Activated naive CD8-positive, alpha-beta T cell treated with anti-CD3 and anti-CD28 coated beads, Interleukin-2, amount 50 U/mL, for 24 hours (primary cell): ENCODE measurements at regions not wholly inside any gene's neighbourhood (a gene's known extent, or its start where the extent isn't known, plus 50 kb on each side); places are given as distances from the start of the nearest gene placed in this dataset.
A peak's percentile ranks its signal among the peaks of the same experiment; 100 is the strongest.

Experiments
- ATAC-seq: fragments of 150-1000 bp; cut with Tn5 transposase; one replicate; pipeline ENCODE4 v1.10.0; 2021
- DNase-seq: peaks from one replicate; pipeline ENCODE4 v3.0.0; 2021
- H3K27ac Mint-ChIP-seq: one replicate; pipeline ENCODE4 v1.8.0; 2021; ENCODE audit warnings: mild to moderate bottlenecking, mixed read lengths
- H3K27me3 Mint-ChIP-seq: one replicate; pipeline ENCODE4 v1.8.0; 2021; ENCODE audit warnings: mixed read lengths
- H3K36me3 Mint-ChIP-seq: one replicate; pipeline ENCODE4 v1.8.0; 2021; ENCODE audit warnings: low read depth, mixed read lengths
- H3K4me1 Mint-ChIP-seq: one replicate; pipeline ENCODE4 v1.8.0; 2021; ENCODE audit warnings: mixed read lengths
- H3K4me3 Mint-ChIP-seq: one replicate; pipeline ENCODE4 v1.8.0; 2021; ENCODE audit warnings: mild to moderate bottlenecking, moderate library complexity, mixed read lengths
- H3K9me3 Mint-ChIP-seq: one replicate; pipeline ENCODE4 v1.8.0; 2021; ENCODE audit warnings: mixed read lengths

DNA sequence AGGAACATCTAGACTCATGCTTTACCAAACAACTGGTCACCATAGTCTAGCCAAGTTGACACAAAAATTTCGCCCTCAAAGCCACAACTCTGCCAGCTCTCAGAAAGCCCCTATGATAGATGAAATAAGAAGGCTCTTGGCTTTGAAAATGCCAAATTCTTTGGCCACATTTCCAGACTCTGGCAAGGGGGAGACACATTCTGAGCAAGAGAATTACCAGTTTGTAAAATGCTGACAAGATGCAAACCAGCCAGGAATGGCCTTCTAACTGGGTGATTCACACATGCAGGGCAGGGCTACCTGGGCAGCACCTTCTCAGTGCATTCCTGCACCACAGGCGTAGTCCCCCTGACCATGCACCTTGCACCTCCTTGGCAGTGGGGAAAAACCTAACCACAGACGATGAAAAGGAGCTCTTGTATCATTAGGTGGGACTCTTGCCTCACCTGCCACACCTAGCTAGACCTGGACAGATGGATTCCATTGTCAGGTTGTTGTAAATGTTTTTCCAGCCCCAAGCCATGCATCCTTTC, 77.4 kb upstream of the CPEB2 start:
- Mint-ChIP-seq H3K9me3 (no peaks in the 10 kb centered on the region), H3K36me3 (no peaks in the 10 kb centered on the region), H3K4me3 (no peak overlapping the region), H3K4me1 (no peaks in the 10 kb centered on the region), H3K27me3 (no peaks in the 10 kb centered on the region), H3K27ac (no peak overlapping the region)
- ATAC-seq (peak; percentile 5), DNase-seq (no peak)

DNA sequence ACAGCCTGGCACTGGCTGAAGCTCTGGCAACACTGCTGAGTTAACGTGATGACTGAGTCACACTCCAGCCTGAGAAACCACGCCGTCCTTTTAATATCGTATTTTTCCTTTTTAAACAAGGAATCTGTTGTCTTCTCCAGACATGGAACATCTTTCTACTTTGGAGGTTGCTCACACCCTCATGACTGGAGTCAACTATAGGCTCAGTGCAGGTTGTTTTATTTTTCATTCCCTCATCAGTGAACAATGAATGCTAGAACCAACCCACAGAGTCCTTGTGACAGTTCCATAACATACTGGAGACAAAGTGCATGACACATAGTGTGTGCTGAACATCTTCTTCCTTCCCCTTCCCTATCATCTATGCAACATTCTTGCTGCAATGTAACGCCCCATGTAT, 76.8 kb upstream of the CPEB2 start:
- Mint-ChIP-seq H3K9me3 (no peaks in the 10 kb centered on the region), H3K36me3 (no peaks in the 10 kb centered on the region), H3K4me3 (no peak overlapping the region), H3K4me1 (no peaks in the 10 kb centered on the region), H3K27ac (no peak overlapping the region), H3K27me3 (no peaks in the 10 kb centered on the region)
- ATAC-seq (no peak), DNase-seq (no peak)

DNA sequence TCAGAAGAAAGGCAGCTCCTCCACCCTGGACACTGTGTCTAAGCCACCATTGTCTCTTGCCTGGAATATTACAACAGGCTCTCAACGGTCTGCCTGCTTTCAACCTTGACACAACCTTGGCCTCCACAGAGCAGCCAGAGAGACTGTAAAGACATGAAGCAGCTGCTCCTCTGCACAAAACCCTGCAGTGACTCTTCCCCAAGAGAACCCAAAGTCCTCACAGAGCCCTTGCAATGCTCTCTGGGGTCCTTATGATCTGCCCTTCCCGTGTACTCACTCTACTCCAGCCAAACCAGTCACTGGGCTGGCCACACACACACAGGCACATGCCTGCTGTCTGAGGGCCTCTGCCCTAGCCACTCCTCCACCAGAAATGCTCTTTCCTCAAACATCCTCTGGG, 75.9 kb upstream of the CPEB2 start:
- ATAC-seq: no peak
- peaks cover 5% of the 10 kb centered on the region for H3K27me3 Mint-ChIP-seq

DNA sequence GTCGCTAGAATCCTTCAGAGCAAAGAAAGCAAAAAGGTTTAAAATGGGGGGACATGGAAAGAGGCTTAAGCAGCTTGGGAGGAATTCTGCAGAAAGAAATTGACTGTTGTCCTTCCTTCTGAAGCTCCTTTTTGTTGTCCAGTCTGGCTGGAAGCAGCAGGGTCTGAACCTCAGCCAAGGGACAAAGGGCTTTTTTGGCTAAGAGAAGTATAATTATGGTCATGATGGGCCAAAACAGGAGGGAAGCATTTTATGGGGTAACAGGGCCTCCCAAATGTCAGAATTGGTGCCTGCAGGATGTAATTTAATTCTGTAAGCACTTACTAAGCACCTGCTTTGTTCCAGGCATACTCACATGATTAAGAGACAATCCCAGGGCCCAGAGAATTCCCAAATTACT, 74.2 kb upstream of the CPEB2 start:
- ATAC-seq: no peak
- Mint-ChIP-seq H3K27me3 (peaks cover 16% of the 10 kb centered on the region), H3K36me3 (no peaks in the 10 kb centered on the region), H3K4me3 (no peak overlapping the region), H3K27ac (no peak overlapping the region), H3K9me3 (no peaks in the 10 kb centered on the region), H3K4me1 (no peaks in the 10 kb centered on the region)
- no peak for DNase-seq

More for the DNA sequence above, 75.9 kb upstream of the CPEB2 start:
- Mint-ChIP-seq H3K4me3 (no peak overlapping the region), H3K4me1 (no peaks in the 10 kb centered on the region), H3K27ac (no peak overlapping the region), H3K36me3 (no peaks in the 10 kb centered on the region), H3K9me3 (no peaks in the 10 kb centered on the region)
- no peak for DNase-seq

DNA sequence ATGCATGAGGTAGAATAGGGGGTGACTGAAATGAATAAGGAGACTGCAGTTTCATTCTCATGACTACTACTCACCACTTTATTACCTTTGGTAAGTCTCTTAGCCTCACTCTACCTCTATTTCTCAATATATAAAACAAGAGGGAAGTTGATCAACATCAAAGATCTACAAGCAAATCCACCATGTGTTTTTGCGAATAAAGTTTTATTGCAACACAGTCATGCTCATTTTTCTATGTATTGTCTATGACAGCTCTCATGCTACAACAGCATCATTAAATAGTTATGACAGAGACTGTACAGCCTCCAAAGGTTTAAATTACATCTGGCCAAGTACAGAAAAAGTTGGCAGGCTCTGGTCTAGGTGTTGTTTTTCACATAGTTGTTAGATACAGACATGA, 72.6 kb upstream of the CPEB2 start:
- Mint-ChIP-seq H3K27me3 (peaks cover 17% of the 10 kb centered on the region), H3K36me3 (no peaks in the 10 kb centered on the region), H3K4me1 (no peaks in the 10 kb centered on the region), H3K4me3 (no peak overlapping the region), H3K27ac (no peak overlapping the region), H3K9me3 (no peaks in the 10 kb centered on the region)
- DNase-seq (no peak), ATAC-seq (no peak)

DNA sequence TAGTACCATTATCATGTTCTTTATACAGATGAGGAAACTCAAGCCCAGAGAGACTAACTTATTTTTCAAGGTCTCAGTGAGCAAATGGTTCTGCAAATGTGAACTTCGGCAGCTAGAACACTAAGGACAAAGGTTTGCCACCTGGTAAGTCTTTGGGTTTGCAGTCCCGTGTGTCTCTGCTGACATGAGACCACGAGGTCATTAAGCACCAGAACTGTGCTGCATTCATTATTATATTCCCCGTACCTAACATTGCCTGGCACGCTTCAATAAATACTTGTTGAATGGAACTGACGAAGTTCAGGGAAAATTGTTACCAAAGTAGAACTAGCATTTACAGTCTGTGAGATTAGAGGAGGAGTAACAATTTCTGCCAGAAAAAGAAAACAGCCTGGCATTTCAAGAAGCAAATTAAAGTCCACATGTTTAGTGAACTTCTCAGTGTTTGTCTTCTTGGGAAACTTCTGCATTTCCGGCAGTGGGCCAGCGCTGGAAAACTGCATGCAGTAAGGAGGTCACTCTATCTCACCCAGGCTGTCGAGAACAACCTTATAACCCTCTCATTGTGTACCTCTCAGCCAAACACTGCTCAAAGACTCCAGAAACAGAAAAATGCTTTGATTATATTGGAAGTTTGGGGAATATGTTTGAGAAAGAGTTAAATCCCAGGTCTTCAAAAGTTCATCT, 67.4 kb upstream of the CPEB2 start:
- Mint-ChIP-seq H3K4me1 (no peaks in the 10 kb centered on the region), H3K27me3 (peaks cover 35% of the 10 kb centered on the region), H3K36me3 (no peaks in the 10 kb centered on the region), H3K27ac (no peak overlapping the region), H3K9me3 (peaks cover 2% of the 10 kb centered on the region), H3K4me3 (no peak overlapping the region)
- DNase-seq (no peak), ATAC-seq (no peak)

DNA sequence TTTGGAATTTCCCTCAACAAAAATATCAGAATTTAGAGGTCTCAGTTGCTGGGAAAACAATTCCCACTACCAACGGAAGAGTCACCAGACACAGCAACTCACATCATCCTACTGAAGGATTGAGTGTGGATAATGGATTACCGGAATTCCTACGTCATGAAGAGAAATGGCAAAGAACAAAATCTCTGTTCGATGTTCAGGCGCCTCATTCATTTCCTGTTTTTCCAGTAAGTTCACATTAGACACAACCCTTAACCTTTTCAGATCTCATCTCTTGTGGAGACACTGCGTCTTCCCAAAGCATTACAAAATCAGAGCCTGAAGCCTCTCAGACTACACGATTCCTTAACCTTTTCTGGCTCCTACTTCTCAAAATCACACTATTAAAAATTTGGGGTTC, 58.5 kb upstream of the CPEB2 start:
- Mint-ChIP-seq H3K4me1 (no peaks in the 10 kb centered on the region), H3K36me3 (no peaks in the 10 kb centered on the region), H3K27me3 (peaks cover 20% of the 10 kb centered on the region), H3K4me3 (no peak overlapping the region), H3K27ac (no peak overlapping the region), H3K9me3 (peaks cover 5% of the 10 kb centered on the region)
- ATAC-seq: no peak
- DNase-seq: no peak

DNA sequence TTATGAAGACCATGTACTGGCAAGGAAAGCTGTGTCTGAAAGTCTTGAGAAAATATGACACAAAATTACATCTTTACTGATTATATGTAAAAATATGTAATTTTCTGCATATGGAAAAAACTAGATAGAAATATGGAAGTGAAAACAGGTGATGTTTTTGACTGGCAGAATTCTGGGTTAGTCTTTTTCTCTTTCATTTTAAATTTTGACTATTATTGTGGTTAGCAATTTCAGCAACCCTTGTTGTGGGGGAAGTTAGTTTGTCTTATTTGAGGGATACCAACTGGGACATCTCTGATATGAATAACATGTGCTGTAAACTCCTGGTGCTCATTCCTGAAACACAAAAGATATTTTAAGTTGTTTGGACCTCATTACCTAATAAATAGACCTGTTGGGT, 49.9 kb upstream of the CPEB2 start:
- ATAC-seq (no peak), DNase-seq (no peak)
- Mint-ChIP-seq H3K4me1 (no peaks in the 10 kb centered on the region), H3K36me3 (no peaks in the 10 kb centered on the region), H3K9me3 (no peaks in the 10 kb centered on the region), H3K27me3 (peaks cover 23% of the 10 kb centered on the region), H3K27ac (no peak overlapping the region), H3K4me3 (no peak overlapping the region)
